ENCODE measurements at regions not wholly inside any gene's neighbourhood (a gene's known extent, or its start where the extent isn't known, plus 50 kb on each side); places are given as distances from the start of the nearest gene placed in this dataset.

DNA sequence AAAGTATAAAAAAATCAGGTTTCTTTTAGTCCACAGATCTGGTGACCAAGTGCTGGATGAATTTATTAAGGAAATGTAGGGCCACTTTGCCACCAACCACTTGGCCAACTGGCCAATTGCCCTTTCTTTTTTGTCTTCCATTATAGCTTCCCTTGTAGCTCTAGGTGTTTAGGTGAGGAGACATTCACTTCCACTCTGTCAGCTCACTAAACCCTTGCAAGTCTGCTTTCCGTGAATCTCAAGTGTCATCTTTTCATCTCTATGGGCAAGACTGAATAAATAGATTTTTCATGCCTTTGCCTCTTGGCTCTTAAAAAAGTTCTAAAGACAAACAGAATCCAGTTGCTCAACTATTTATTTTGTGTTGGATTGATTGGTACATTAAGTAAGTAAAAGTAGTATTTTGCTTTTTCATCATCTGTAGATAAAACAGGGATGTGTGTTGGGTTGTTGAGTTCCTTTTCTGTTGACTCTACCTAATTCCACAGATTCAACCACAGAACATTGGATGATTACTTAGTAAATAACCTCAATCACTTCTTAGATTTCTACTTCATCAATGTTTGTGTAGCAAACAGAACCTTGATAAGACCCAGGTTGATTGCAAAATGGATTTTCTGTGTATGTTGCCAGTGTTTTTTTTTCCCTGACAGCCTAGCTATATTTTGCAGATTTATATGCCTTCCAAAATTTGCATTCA is 68.1 kb upstream of the GRXCR1 start:
- TF ChIP-seq, protein P1, sequence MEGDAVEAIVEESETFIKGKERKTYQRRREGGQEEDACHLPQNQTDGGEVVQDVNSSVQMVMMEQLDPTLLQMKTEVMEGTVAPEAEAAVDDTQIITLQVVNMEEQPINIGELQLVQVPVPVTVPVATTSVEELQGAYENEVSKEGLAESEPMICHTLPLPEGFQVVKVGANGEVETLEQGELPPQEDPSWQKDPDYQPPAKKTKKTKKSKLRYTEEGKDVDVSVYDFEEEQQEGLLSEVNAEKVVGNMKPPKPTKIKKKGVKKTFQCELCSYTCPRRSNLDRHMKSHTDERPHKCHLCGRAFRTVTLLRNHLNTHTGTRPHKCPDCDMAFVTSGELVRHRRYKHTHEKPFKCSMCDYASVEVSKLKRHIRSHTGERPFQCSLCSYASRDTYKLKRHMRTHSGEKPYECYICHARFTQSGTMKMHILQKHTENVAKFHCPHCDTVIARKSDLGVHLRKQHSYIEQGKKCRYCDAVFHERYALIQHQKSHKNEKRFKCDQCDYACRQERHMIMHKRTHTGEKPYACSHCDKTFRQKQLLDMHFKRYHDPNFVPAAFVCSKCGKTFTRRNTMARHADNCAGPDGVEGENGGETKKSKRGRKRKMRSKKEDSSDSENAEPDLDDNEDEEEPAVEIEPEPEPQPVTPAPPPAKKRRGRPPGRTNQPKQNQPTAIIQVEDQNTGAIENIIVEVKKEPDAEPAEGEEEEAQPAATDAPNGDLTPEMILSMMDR (conservative IDR thresholded peaks at IDR 0.05), result no peak
- no peak for TF ChIP-seq EZH2 (IDR thresholded peaks at IDR 0.05; ENCODE audit: low read depth)
